H1 (cell line): ENCODE measurements at regions not wholly inside any gene's neighbourhood (a gene's known extent, or its start where the extent isn't known, plus 50 kb on each side); places are given as distances from the start of the nearest gene placed in this dataset.
"Not testable (repeated sequence)": the region's sequence is repeated elsewhere in the genome, so short reads cannot be mapped to it uniquely, and the experiment has no call there.

Experiments
- CTCF ChIA-PET: fragments of 300-600 bp; sonication (Branson Sonifier 250); formaldehyde crosslinking; loops from one replicate; lab custom pipeline; 2021; ENCODE audit not compliant: partially characterized antibody; lab: Charles Lee
- POLR2A ChIA-PET: fragments of 300-600 bp; sonication (Branson Sonifier 250); formaldehyde crosslinking; loops from one replicate; lab custom pipeline; 2021; ENCODE audit warnings: inconsistent platforms; ENCODE audit not compliant: partially characterized antibody; lab: Charles Lee
- DNase-seq, 2 experiments: peaks; one replicate each; pipeline versions ENCODE4 v3.0.0 to v3.0.0-alpha.2; 2010 to 2022; ENCODE audit warnings: low spot score in 2 of 2, low read depth in 1 of 2, mixed read lengths in 1 of 2
- FAIRE-seq: peaks from 2 replicates; lab custom pipeline; 2011; peaks lifted over from hg19 to GRCh38; lab: Jason Lieb, UNC
- H2AFZ ChIP-seq: 2 replicates; pipeline ENCODE4 v1.8.1; 2012; ENCODE audit warnings: low read length, inconsistent platforms
- H2AK5ac ChIP-seq: 2 replicates; pipeline ENCODE4 v1.6.1; 2013; ENCODE audit warnings: low read depth, low read length
- H2BK120ac ChIP-seq: replicated peaks from 2 replicates; pipeline ENCODE3; 2013; ENCODE audit warnings: low read depth, low read length, inconsistent platforms
- H2BK12ac ChIP-seq: 2 replicates; pipeline ENCODE4 v1.6.1; 2013; ENCODE audit warnings: low read depth, low read length
- H2BK15ac ChIP-seq: 2 replicates; pipeline ENCODE4 v1.6.1; 2013; ENCODE audit warnings: low read length
- H2BK20ac ChIP-seq: 2 replicates; pipeline ENCODE4 v1.6.1; 2013; ENCODE audit warnings: low read length
- H2BK5ac ChIP-seq: 2 replicates; pipeline ENCODE4 v1.6.1; 2013; ENCODE audit warnings: low read depth, low read length
- H3K14ac ChIP-seq: 2 replicates; pipeline ENCODE4 v1.6.1; 2013; ENCODE audit warnings: inconsistent platforms; ENCODE audit not compliant: insufficient read length
- H3K18ac ChIP-seq: 2 replicates; pipeline ENCODE4 v1.6.1; 2013; ENCODE audit warnings: low read length; ENCODE audit errors: extremely low read depth
- H3K23ac ChIP-seq: 2 replicates; pipeline ENCODE4 v1.6.1; 2013; ENCODE audit warnings: inconsistent platforms; ENCODE audit not compliant: insufficient read length
- H3K23me2 ChIP-seq: 2 replicates; pipeline ENCODE4 v1.6.1; 2013; ENCODE audit warnings: low read depth, low read length
- H3K27ac ChIP-seq: 2 replicates; pipeline ENCODE4 v1.6.1; 2011; ENCODE audit warnings: low read depth, low read length, inconsistent platforms
- H3K27me3 ChIP-seq, 4 experiments: replicated peaks in 1 of 4; 1 replicate in 1 of 4; 2 replicates in 3 of 4; pipeline versions ENCODE4 v1.6.1 to v1.8.1; 2011 to 2013; ENCODE audit warnings: low read length in 3 of 4, mild to moderate bottlenecking in 3 of 4, inconsistent platforms in 2 of 4, mixed read lengths in 2 of 4, moderate library complexity in 1 of 4; ENCODE audit not compliant: control insufficient read depth in 3 of 4, insufficient read depth in 3 of 4; ENCODE audit errors: extremely low read depth in 1 of 4
- H3K36me3 ChIP-seq, 4 experiments: 2 replicates each; pipeline versions ENCODE4 v1.6.1 to v1.8.1; 2011 to 2013; ENCODE audit warnings: mild to moderate bottlenecking in 4 of 4, low read length in 3 of 4, moderate library complexity in 2 of 4, control low read depth in 1 of 4, inconsistent platforms in 1 of 4; ENCODE audit not compliant: insufficient read depth in 4 of 4, control insufficient read depth in 2 of 4
- H3K4ac ChIP-seq: replicated peaks from 2 replicates; pipeline ENCODE3; 2013; ENCODE audit warnings: low read length, low read depth, mixed read lengths, inconsistent platforms; ENCODE audit not compliant: insufficient read length
- H3K4me1 ChIP-seq, 4 experiments: replicated peaks in 1 of 4; 1 replicate in 1 of 4; 2 replicates in 3 of 4; pipeline versions ENCODE4 v1.6.1 to v1.8.1; 2011 to 2013; ENCODE audit warnings: low read length in 3 of 4, inconsistent platforms in 2 of 4, mixed read lengths in 1 of 4; ENCODE audit not compliant: insufficient read depth in 4 of 4, control insufficient read depth in 3 of 4
- H3K4me2 ChIP-seq, 2 experiments: 2 replicates each; pipeline versions ENCODE4 v1.6.1 to v1.8.1; 2011 to 2013; ENCODE audit warnings: low read depth in 2 of 2, low read length in 2 of 2, control low read depth in 1 of 2, inconsistent platforms in 1 of 2, mild to moderate bottlenecking in 1 of 2; ENCODE audit not compliant: insufficient read depth in 1 of 2
- H3K4me3 ChIP-seq, 4 experiments: fragments of 200-600, 300-600 bp in 1 of 4; sonication (generic), shearing (Covaris generic), sonication (Bioruptor Twin) in 1 of 4; 2 replicates each; pipeline versions ENCODE4 v1.5.1 to v1.8.1; 2011 to 2016; ENCODE audit warnings: low read length in 4 of 4, low read depth in 3 of 4, control low read depth in 2 of 4, inconsistent platforms in 2 of 4, mild to moderate bottlenecking in 2 of 4, mixed read lengths in 1 of 4, moderate library complexity in 1 of 4; ENCODE audit not compliant: insufficient read depth in 2 of 4; ENCODE audit errors: extremely low read depth in 1 of 4
- H3K56ac ChIP-seq: replicated peaks from 2 replicates; pipeline ENCODE3; 2013; ENCODE audit warnings: low read depth, mild to moderate bottlenecking, mixed read lengths, low read length, inconsistent platforms; ENCODE audit not compliant: insufficient read length
- H3K79me1 ChIP-seq: 2 replicates; pipeline ENCODE4 v1.6.1; 2013; ENCODE audit warnings: low read depth, low read length, control low read depth
- H3K79me2 ChIP-seq, 2 experiments: 2 replicates each; pipeline versions ENCODE4 v1.6.1 to v1.8.1; 2012 to 2013; ENCODE audit warnings: low read length in 2 of 2, mild to moderate bottlenecking in 2 of 2, inconsistent platforms in 1 of 2; ENCODE audit not compliant: insufficient read depth in 2 of 2, control insufficient read depth in 1 of 2
- H3K9ac ChIP-seq, 4 experiments: replicated peaks in 1 of 4; 1 replicate in 1 of 4; 2 replicates in 3 of 4; pipeline versions ENCODE4 v1.6.1 to v1.8.1; 2011 to 2013; ENCODE audit warnings: low read depth in 3 of 4, low read length in 3 of 4, control low read depth in 2 of 4, mild to moderate bottlenecking in 2 of 4, moderate library complexity in 2 of 4, inconsistent platforms in 1 of 4; ENCODE audit errors: extremely low read depth in 1 of 4
- H3K9me3 ChIP-seq, 2 experiments: 2 replicates each; pipeline versions ENCODE4 v1.6.1 to v1.8.1; 2012 to 2013; ENCODE audit warnings: mild to moderate bottlenecking in 2 of 2, moderate library complexity in 2 of 2, control low read depth in 1 of 2, inconsistent platforms in 1 of 2, low read depth in 1 of 2, low read length in 1 of 2, mixed read lengths in 1 of 2; ENCODE audit not compliant: insufficient read depth in 2 of 2
- H4K20me1 ChIP-seq, 2 experiments: replicated peaks in 1 of 2; 2 replicates each; pipeline versions ENCODE3 to v1.8.1; 2011 to 2013; ENCODE audit warnings: inconsistent platforms in 2 of 2, low read length in 2 of 2, mild to moderate bottlenecking in 1 of 2; ENCODE audit not compliant: insufficient read depth in 2 of 2, control insufficient read depth in 1 of 2
- H4K5ac ChIP-seq: 2 replicates; pipeline ENCODE4 v1.6.1; 2013; ENCODE audit warnings: low read length, low read depth, mixed read lengths, inconsistent platforms; ENCODE audit not compliant: insufficient read length
- H4K8ac ChIP-seq: 2 replicates; pipeline ENCODE4 v1.8.0; 2013; ENCODE audit warnings: mild to moderate bottlenecking, moderate library complexity, low read length, inconsistent platforms; ENCODE audit not compliant: insufficient read depth; ENCODE audit errors: extremely low read depth
- H4K91ac ChIP-seq: replicated peaks from 2 replicates; pipeline ENCODE3; 2013; ENCODE audit warnings: low read length, mixed read lengths, inconsistent platforms; ENCODE audit not compliant: insufficient read length
- WGBS, 2 experiments: shearing (Covaris generic) in 1 of 2; methylation state at CpG; one replicate each; pipeline versions ENCODE4 v1.1.6 to v1.1.7; 2013 to 2015; ENCODE audit warnings: low lambda C conversion rate in 2 of 2, mixed read lengths in 2 of 2, inconsistent platforms in 1 of 2, low coverage in 1 of 2, missing lambda C conversion rate in 1 of 2; ENCODE audit not compliant: insufficient replicate concordance in 2 of 2, insufficient coverage in 1 of 2, insufficient read length in 1 of 2; ENCODE audit errors: extremely low coverage in 1 of 2, missing lambda C conversion rate in 1 of 2; 5-methylcytosine and 5-hydroxymethylcytosine counted together

GRCh38 chr1:146510248-146510983 lies 281.6 kb upstream of the NOTCH2NLA start:
- H2BK12ac ChIP-seq, H2AK5ac ChIP-seq, H3K23me2 ChIP-seq, H4K20me1 ChIP-seq, CTCF ChIA-PET, H3K79me2 ChIP-seq, H3K27ac ChIP-seq, H3K56ac ChIP-seq, H2BK120ac ChIP-seq, H4K5ac ChIP-seq, H3K36me3 ChIP-seq, DNase-seq, H4K91ac ChIP-seq, H3K27me3 ChIP-seq, H3K9me3 ChIP-seq, H3K18ac ChIP-seq, H2AFZ ChIP-seq, H3K14ac ChIP-seq, H3K23ac ChIP-seq, H3K4me1 ChIP-seq, H2BK5ac ChIP-seq, H3K4ac ChIP-seq, H4K8ac ChIP-seq, H3K9ac ChIP-seq, FAIRE-seq, POLR2A ChIA-PET, H3K4me2 ChIP-seq, H2BK15ac ChIP-seq, H2BK20ac ChIP-seq, H3K79me1 ChIP-seq, H3K4me3 ChIP-seq: not testable (repeated sequence)
- no CpG with 5 or more reads among the region's 4 CpGs for WGBS, 2 experiments

GRCh38 chr1:146504121-146504520 lies 275.3 kb upstream of the NOTCH2NLA start:
- H3K4ac ChIP-seq, H4K91ac ChIP-seq, H2BK5ac ChIP-seq, H3K79me1 ChIP-seq, H2AK5ac ChIP-seq, H3K79me2 ChIP-seq, H2AFZ ChIP-seq, H2BK12ac ChIP-seq, H4K5ac ChIP-seq, H4K8ac ChIP-seq, POLR2A ChIA-PET, H3K56ac ChIP-seq, H3K23me2 ChIP-seq, H3K9ac ChIP-seq, H3K4me3 ChIP-seq, H2BK15ac ChIP-seq, H2BK120ac ChIP-seq, H3K4me2 ChIP-seq, H3K14ac ChIP-seq, H2BK20ac ChIP-seq, H3K9me3 ChIP-seq, H3K27ac ChIP-seq, H3K23ac ChIP-seq, H3K27me3 ChIP-seq, H4K20me1 ChIP-seq, DNase-seq, FAIRE-seq, H3K4me1 ChIP-seq, CTCF ChIA-PET, H3K18ac ChIP-seq, H3K36me3 ChIP-seq: not testable (repeated sequence)
- WGBS, 2 experiments = 90% methylated on average over 2 of the region's 4 CpGs; no CpG with 5 or more reads in 1 of the 2 experiments
